IMR-90 (cell line): ENCODE measurements at regions not wholly inside any gene's neighbourhood (a gene's known extent, or its start where the extent isn't known, plus 50 kb on each side); places are given as distances from the start of the nearest gene placed in this dataset.

Experiments used
- ATAC-seq: fragments of 200-7000 bp; cut with Tn5 transposase; 2 replicates; pipeline ENCODE4 v1.9.1; 2020; ENCODE audit warnings: low read depth, mild to moderate bottlenecking, moderate library complexity
- BruUV-seq: library from RNA; stranded (reverse); fragments of 400-500 nt; replicated peaks from 2 replicates; lab custom pipeline; 2021; lab: Mats Ljungman, UMichigan
- CTCF ChIA-PET: fragments of 300-600 bp; formaldehyde crosslinking; extraction: SDS; loops from one replicate; lab custom pipeline; 2021; ENCODE audit warnings: antibody characterized with exemption; lab: Yijun Ruan, JAX
- POLR2A ChIA-PET: fragments of 300-600 bp; sonication (Branson Sonifier 250); formaldehyde crosslinking; loops from one replicate; lab custom pipeline; 2022; ENCODE audit warnings: antibody characterized with exemption; ENCODE audit not compliant: unreplicated experiment; lab: Charles Lee
- DNase-seq: peaks from one replicate; pipeline ENCODE4 v3.0.0; 2013
- H2AFZ ChIP-seq: replicated peaks from 2 replicates; pipeline ENCODE3; 2013; ENCODE audit warnings: low read length, mild to moderate bottlenecking; ENCODE audit not compliant: poor library complexity
- H2AK5ac ChIP-seq: 2 replicates; pipeline ENCODE4 v1.6.1; 2013; ENCODE audit warnings: low read depth, low read length, inconsistent platforms
- H2AK9ac ChIP-seq: replicated peaks from 2 replicates; pipeline ENCODE3; 2013; ENCODE audit warnings: mild to moderate bottlenecking, low read depth, low read length, moderate library complexity; ENCODE audit not compliant: poor library complexity
- H2BK120ac ChIP-seq: 2 replicates; pipeline ENCODE4 v1.6.1; 2013; ENCODE audit warnings: low read depth, low read length, inconsistent platforms
- H2BK15ac ChIP-seq: 3 replicates; pipeline ENCODE4 v1.6.1; 2013; ENCODE audit warnings: low read depth, low read length, inconsistent platforms
- H2BK20ac ChIP-seq: 2 replicates; pipeline ENCODE4 v1.6.1; 2013; ENCODE audit warnings: low read depth, mild to moderate bottlenecking, inconsistent platforms, low read length, moderate library complexity
- H2BK5ac ChIP-seq: 2 replicates; pipeline ENCODE4 v1.6.1; 2013; ENCODE audit warnings: mild to moderate bottlenecking, low read depth, low read length, inconsistent platforms; ENCODE audit not compliant: poor library complexity, severe bottlenecking
- H3K14ac ChIP-seq: replicated peaks from 2 replicates; pipeline ENCODE4 v1.6.1; 2013; ENCODE audit warnings: low read depth, low read length, inconsistent platforms
- H3K18ac ChIP-seq: 2 replicates; pipeline ENCODE4 v1.6.1; 2013; ENCODE audit warnings: low read depth, low read length, control low read depth
- H3K23ac ChIP-seq: 2 replicates; pipeline ENCODE4 v1.6.1; 2013; ENCODE audit warnings: low read depth, low read length, inconsistent platforms
- H3K27ac ChIP-seq: 2 replicates; pipeline ENCODE4 v1.5.1; 2013; ENCODE audit warnings: mild to moderate bottlenecking, control low read depth, low read length; ENCODE audit not compliant: insufficient read depth
- H3K27me3 ChIP-seq: 2 replicates; pipeline ENCODE4 v1.6.1; 2013; ENCODE audit warnings: low read length; ENCODE audit not compliant: control insufficient read depth, insufficient read depth
- H3K36me3 ChIP-seq: 2 replicates; pipeline ENCODE4 v1.6.1; 2013; ENCODE audit warnings: low read length, mixed read lengths; ENCODE audit not compliant: control insufficient read depth, insufficient read depth
- H3K4ac ChIP-seq: 2 replicates; pipeline ENCODE4 v1.6.1; 2013; ENCODE audit warnings: low read depth, low read length, inconsistent platforms
- H3K4me1 ChIP-seq: 2 replicates; pipeline ENCODE4 v1.6.1; 2013; ENCODE audit warnings: low read length, mixed read lengths; ENCODE audit not compliant: control insufficient read depth, insufficient read depth
- H3K4me2 ChIP-seq: 2 replicates; pipeline ENCODE4 v1.6.1; 2013; ENCODE audit warnings: low read depth, mild to moderate bottlenecking, control low read depth, low read length, moderate library complexity
- H3K4me3 ChIP-seq: 2 replicates; pipeline ENCODE4 v1.5.1; 2013; ENCODE audit warnings: low read depth, mild to moderate bottlenecking, control low read depth, low read length, moderate library complexity; ENCODE audit not compliant: insufficient read depth
- H3K56ac ChIP-seq: 2 replicates; pipeline ENCODE4 v1.6.1; 2013; ENCODE audit warnings: low read length, inconsistent platforms; ENCODE audit not compliant: insufficient read depth; ENCODE audit errors: extremely low read depth
- H3K79me1 ChIP-seq, 2 experiments: 2 replicates each; pipeline ENCODE4 v1.6.1; 2013; ENCODE audit warnings: low read length in 2 of 2, inconsistent platforms in 1 of 2, low read depth in 1 of 2
- H3K9ac ChIP-seq: 2 replicates; pipeline ENCODE4 v1.6.1; 2013; ENCODE audit warnings: low read depth, low read length, control low read depth
- H3K9me1 ChIP-seq: 2 replicates; pipeline ENCODE4 v1.6.1; 2013; ENCODE audit warnings: low read length, inconsistent platforms; ENCODE audit not compliant: insufficient read depth
- H3K9me3 ChIP-seq: 2 replicates; pipeline ENCODE4 v1.6.1; 2013; ENCODE audit warnings: low read length; ENCODE audit not compliant: control insufficient read depth, insufficient read depth
- H4K20me1 ChIP-seq: 2 replicates; pipeline ENCODE4 v1.6.1; 2013; ENCODE audit warnings: low read length, inconsistent platforms; ENCODE audit not compliant: insufficient read depth
- H4K5ac ChIP-seq: 2 replicates; pipeline ENCODE4 v1.6.1; 2013; ENCODE audit warnings: mild to moderate bottlenecking, low read depth, low read length, control low read depth
- H4K8ac ChIP-seq, 2 experiments: 2 replicates each; pipeline ENCODE4 v1.6.1; 2013; ENCODE audit warnings: low read depth in 2 of 2, low read length in 2 of 2, control low read depth in 1 of 2, inconsistent platforms in 1 of 2
- H4K91ac ChIP-seq: 2 replicates; pipeline ENCODE4 v1.6.1; 2013; ENCODE audit warnings: low read depth, low read length, inconsistent platforms; ENCODE audit not compliant: insufficient read depth
- CHD1 ChIP-seq: IDR thresholded peaks from 2 replicates; pipeline ENCODE4 v1.6.1; 2012; ENCODE audit warnings: low read depth, low read length, improper control_type of control experiment
- ELK1 ChIP-seq: fragments of 150-350 bp; IDR thresholded peaks from 2 replicates; pipeline ENCODE4 v1.6.1; 2016; ENCODE audit warnings: low read depth, mild to moderate bottlenecking, low read length, moderate library complexity, borderline replicate concordance
- FOS ChIP-seq: fragments of 150-350 bp; IDR thresholded peaks from 2 replicates; pipeline ENCODE4 v1.6.1; 2016; ENCODE audit warnings: low read depth, low read length
- MAZ ChIP-seq: IDR thresholded peaks from 2 replicates; pipeline ENCODE4 v1.6.1; 2012; ENCODE audit warnings: low read depth, mild to moderate bottlenecking, low read length, improper control_type of control experiment, moderate library complexity, borderline replicate concordance
- POLR2A ChIP-seq: IDR thresholded peaks from 2 replicates; pipeline ENCODE4 v1.6.1; 2012; ENCODE audit warnings: mild to moderate bottlenecking, low read depth, low read length
- RAD21 ChIP-seq: IDR thresholded peaks from 2 replicates; pipeline ENCODE4 v1.6.1; 2012; ENCODE audit warnings: low read length, improper control_type of control experiment
- RCOR1 ChIP-seq: IDR thresholded peaks from 2 replicates; pipeline ENCODE4 v1.6.1; 2012; ENCODE audit warnings: mild to moderate bottlenecking, low read length, improper control_type of control experiment; ENCODE audit not compliant: insufficient replicate concordance
- SMC3 ChIP-seq: fragments of 150-350 bp; IDR thresholded peaks from 2 replicates; pipeline ENCODE4 v1.6.1; 2016; ENCODE audit warnings: low read depth, mild to moderate bottlenecking, antibody characterized with exemption, low read length, moderate library complexity
- USF2 ChIP-seq: fragments of 150-350 bp; IDR thresholded peaks from 2 replicates; pipeline ENCODE4 v1.6.1; 2017; ENCODE audit warnings: mild to moderate bottlenecking, antibody characterized with exemption, low read length, low read depth
- WGBS, 2 experiments: methylation state at CpG; one replicate each; pipeline versions ENCODE4 v1.1.5 to v1.1.7; 2013; ENCODE audit warnings: missing lambda C conversion rate in 2 of 2; ENCODE audit not compliant: insufficient read length in 1 of 2; ENCODE audit errors: extremely low coverage in 2 of 2; 5-methylcytosine and 5-hydroxymethylcytosine counted together
- dilution Hi-C: fragments of 300-500 bp; cut with HindIII; formaldehyde crosslinking; loops from one replicate; pipeline ENCODE4 v1.14.3; 2018; ENCODE audit warnings: low sequenced_read_pairs; ENCODE audit not compliant: unreplicated experiment
- in situ Hi-C: fragments of 300-500 bp; cut with MboI; formaldehyde crosslinking; loops from 3 replicates; pipeline ENCODE4 v1.14.3; 2019; ENCODE audit warnings: low sequenced_read_pairs, inconsistent platforms, mixed read lengths
- intact Hi-C: fragments of 100-400 bp; cut with micrococcal nuclease; formaldehyde crosslinking; loops from 2 replicates; pipeline ENCODE4 v1.10.0; 2022

- Histone ChIP-seq H4K91ac (no peak overlapping the region), H2BK120ac (no peak overlapping the region), H3K36me3 (no peaks in the 10 kb centered on the region), H3K27ac (no peak overlapping the region), H3K18ac (no peak overlapping the region), H2BK5ac (no peak overlapping the region), H3K56ac (no peak overlapping the region), H2AK9ac (no peak overlapping the region), H3K23ac (no peak overlapping the region), H3K9me1 (no peaks in the 10 kb centered on the region), H3K4me1 (no peaks in the 10 kb centered on the region), H3K14ac (no peak overlapping the region), H4K8ac (no peak overlapping the region), H3K4ac (no peak overlapping the region), H2AK5ac (no peak overlapping the region), H3K79me1 (no peaks in the 10 kb centered on the region), H3K27me3 (peaks cover 2% of the 10 kb centered on the region), H4K5ac (no peak overlapping the region), H2BK15ac (no peak overlapping the region), H3K4me2 (no peak overlapping the region), H4K20me1 (no peaks in the 10 kb centered on the region), H3K9me3 (no peaks in the 10 kb centered on the region), H3K4me3 (no peak overlapping the region), H2AFZ (no peak overlapping the region), H2BK20ac (no peak overlapping the region), H3K9ac (no peak overlapping the region)
- in situ Hi-C loops, result no loop called here
- ChIA-PET CTCF (no interaction called here), POLR2A (no interaction called here)
- no peak for DNase-seq
- dilution Hi-C loops, result no loop called here
- no peak for ATAC-seq
- WGBS, 2 experiments, result 83% methylated on average over 1 of the region's 6 CpGs; no CpG with 5 or more reads in 1 of the 2 experiments
- no TSS peak for BruUV-seq
- no peak for TF ChIP-seq FOS
- TF ChIP-seq CHD1, result no peak
- TF ChIP-seq USF2, result no peak
- no peak for TF ChIP-seq ELK1
- TF ChIP-seq MAZ, result no peak
- TF ChIP-seq RCOR1, result no peak
- no peak for TF ChIP-seq SMC3
- no peak for TF ChIP-seq RAD21
- TF ChIP-seq POLR2A, result no peak
- intact Hi-C loops, result no loop called here
These were observed 213.9 kb downstream of the ACKR3 start for GRCh38 chr2:236783417-236784020.
